ENCODE measurements at regions not wholly inside any gene's neighbourhood (a gene's known extent, or its start where the extent isn't known, plus 50 kb on each side); places are given as distances from the start of the nearest gene placed in this dataset.

- TF ChIP-seq, protein P1, sequence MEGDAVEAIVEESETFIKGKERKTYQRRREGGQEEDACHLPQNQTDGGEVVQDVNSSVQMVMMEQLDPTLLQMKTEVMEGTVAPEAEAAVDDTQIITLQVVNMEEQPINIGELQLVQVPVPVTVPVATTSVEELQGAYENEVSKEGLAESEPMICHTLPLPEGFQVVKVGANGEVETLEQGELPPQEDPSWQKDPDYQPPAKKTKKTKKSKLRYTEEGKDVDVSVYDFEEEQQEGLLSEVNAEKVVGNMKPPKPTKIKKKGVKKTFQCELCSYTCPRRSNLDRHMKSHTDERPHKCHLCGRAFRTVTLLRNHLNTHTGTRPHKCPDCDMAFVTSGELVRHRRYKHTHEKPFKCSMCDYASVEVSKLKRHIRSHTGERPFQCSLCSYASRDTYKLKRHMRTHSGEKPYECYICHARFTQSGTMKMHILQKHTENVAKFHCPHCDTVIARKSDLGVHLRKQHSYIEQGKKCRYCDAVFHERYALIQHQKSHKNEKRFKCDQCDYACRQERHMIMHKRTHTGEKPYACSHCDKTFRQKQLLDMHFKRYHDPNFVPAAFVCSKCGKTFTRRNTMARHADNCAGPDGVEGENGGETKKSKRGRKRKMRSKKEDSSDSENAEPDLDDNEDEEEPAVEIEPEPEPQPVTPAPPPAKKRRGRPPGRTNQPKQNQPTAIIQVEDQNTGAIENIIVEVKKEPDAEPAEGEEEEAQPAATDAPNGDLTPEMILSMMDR (IDR thresholded peaks at IDR 0.05; ENCODE audit: low read depth, low read length, missing control alignments) = peak; percentile 76
- peak; percentile 49 for DNase-seq (ENCODE audit: extremely low read depth, low read depth)
- no peak overlapping the region for H3K4me3 ChIP-seq (replicated peaks; ENCODE audit: low read depth, low read length)
Measured at GRCh38 chr2:204260162-204260877, 285.0 kb upstream of the PARD3B start.

GRCh38 chr2:204260901-204261300, 284.4 kb upstream of the PARD3B start:
- TF ChIP-seq, protein P1 (IDR thresholded peaks at IDR 0.05; ENCODE audit: low read depth, low read length, missing control alignments) = no peak

DNA sequence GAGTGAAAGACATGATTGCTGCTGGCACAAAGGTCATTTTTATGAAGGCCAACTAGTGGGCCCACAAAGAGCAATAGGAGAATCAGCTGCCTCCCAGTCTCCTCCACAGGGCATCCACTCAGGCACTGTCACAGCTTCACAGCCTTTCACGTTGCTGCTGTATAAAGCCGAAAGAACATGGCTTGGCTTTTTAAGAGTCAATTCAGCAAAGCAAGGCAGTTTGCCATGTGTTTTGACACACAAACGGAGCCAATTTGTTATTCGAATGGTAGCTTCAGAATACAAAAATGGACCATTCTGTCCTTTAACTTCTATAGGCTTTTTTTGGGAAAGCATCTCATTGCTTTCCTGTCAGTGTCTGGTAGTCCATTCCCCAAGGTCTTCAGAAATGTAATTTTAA, 283.4 kb upstream of the PARD3B start:
- TF ChIP-seq, protein P1 (IDR thresholded peaks at IDR 0.05; ENCODE audit: low read depth, low read length, missing control alignments) = no peak
- DNase-seq (ENCODE audit: extremely low read depth, low read depth) = no peak
- no peak overlapping the region for H3K4me3 ChIP-seq (replicated peaks; ENCODE audit: low read depth, low read length)

More at GRCh38 chr2:204260901-204261300, 284.4 kb upstream of the PARD3B start:
- DNase-seq (ENCODE audit: extremely low read depth, low read depth) = no peak
- no peak overlapping the region for H3K4me3 ChIP-seq (replicated peaks; ENCODE audit: low read depth, low read length)

DNA sequence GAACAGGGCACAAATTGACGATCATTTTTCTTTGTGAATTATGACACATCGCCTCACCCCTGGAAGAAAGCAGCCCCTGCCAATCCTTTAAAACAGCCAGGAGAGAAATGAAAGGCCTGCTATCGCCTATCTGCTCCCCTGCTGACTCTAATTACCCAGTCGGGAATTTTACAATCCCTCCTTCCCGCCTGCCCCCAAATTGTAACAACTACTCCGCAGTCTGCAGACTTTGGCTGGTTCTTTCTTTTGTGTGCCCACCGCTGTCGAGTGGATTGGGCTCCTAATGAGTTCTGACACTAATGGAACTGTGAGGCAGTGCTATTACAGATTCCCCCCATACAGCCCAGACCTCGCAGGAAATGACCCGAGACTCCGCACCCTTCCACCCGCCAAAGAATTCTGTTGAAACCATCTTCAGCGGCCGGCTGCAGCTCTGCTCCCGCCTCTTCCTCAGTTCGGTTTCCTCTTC, 281.2 kb upstream of the PARD3B start:
- no peak overlapping the region for H3K4me3 ChIP-seq (replicated peaks; ENCODE audit: low read depth, low read length)
- TF ChIP-seq, protein P1 (IDR thresholded peaks at IDR 0.05; ENCODE audit: low read depth, low read length, missing control alignments) = no peak
- no peak for DNase-seq (ENCODE audit: extremely low read depth, low read depth)

DNA sequence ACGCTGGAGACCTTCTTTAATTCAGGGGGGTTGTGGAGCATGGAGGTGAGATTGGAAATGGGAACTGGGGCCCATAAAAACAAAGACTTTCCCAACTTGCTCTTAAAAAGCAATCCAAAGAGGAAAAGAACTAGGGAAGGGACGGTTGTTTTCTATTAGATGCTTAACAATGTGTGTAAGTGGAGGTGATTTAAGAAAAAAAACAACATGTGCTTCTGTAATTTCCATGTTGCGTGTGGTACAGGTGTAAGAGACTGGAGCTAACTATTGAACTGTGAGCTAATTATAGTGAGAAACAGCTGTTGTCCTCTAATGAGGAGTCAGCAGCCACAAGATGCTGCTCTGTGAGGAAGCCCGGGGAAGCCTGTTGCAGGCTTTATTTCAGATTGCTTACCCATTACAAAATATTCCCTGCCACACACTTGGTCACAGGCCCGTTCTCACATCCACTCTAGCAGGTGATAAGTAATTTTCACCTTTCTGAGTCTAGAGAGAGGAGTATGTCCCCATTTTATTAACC, 280.6 kb upstream of the PARD3B start:
- no peak for DNase-seq (ENCODE audit: extremely low read depth, low read depth)
- TF ChIP-seq, protein P1 (IDR thresholded peaks at IDR 0.05; ENCODE audit: low read depth, low read length, missing control alignments) = no peak
- H3K4me3 ChIP-seq (replicated peaks; ENCODE audit: low read depth, low read length) = no peak overlapping the region

DNA sequence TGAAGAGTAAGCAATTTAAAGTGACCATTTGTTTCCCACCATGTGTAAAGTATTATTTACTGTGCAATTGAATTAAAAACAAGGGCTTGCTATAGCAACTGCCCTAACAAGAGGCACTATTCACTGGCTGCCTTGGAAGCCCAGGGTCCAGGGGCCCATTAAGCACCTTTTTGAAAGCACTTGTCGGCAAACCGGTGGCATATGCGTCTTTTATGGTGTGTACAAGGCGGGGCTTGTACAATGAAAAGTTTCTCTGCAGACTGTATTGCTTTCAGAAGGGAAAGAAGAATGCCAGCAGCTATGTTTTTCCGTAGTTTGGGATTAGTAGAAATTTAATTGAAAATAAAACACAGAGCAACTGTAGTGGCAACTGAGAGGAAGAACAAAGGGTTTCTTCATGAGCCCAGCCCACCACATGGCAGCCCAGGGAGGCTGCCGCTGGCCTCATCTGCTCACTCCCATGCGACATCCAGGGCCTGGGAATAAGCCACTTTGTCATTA, 279.5 kb upstream of the PARD3B start:
- no peak overlapping the region for H3K4me3 ChIP-seq (replicated peaks; ENCODE audit: low read depth, low read length)
- DNase-seq (ENCODE audit: extremely low read depth, low read depth) = no peak
- TF ChIP-seq, protein P1 (IDR thresholded peaks at IDR 0.05; ENCODE audit: low read depth, low read length, missing control alignments) = no peak

Measured in HFF-Myc (cell line).